ENCODE measurements at regions not wholly inside any gene's neighbourhood (a gene's known extent, or its start where the extent isn't known, plus 50 kb on each side); places are given as distances from the start of the nearest gene placed in this dataset.

DNA sequence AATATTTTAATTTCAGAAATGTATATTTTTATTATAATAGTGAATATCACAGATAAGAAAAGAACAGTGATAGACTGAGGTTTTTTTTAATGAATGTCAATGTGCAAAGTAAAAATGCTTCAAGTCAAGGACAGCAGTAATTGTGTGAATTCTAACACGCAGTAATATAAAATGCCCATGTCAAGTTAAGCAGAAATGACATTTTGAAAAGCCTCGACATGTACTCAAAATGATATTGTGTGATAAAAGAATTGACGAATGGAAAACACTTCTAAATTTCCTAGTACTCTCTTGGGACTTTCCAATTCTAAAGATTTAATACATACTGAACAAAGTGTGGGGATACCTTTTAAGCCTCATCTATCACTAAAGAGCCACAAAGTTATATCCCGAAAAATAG, 172.6 kb downstream of the SLITRK6 start:
- ChIA-PET CTCF (ENCODE audit: unreplicated experiment) (no interaction called here), POLR2A (interaction anchor here (0.6 to 1.2 kb wide), 2 partner anchors 436 to 758 kb away, joined by 3 read pairs; no protein-coding TSS in a partner anchor)
- Histone ChIP-seq H4K20me1 (ENCODE audit: insufficient read depth, low read length) (no peaks in the 10 kb centered on the region), H3K4me2 (ENCODE audit: low read length) (no peak overlapping the region), H3K79me2 (ENCODE audit: insufficient read depth, low read depth, low read length) (no peaks in the 10 kb centered on the region), H3K36me3 (ENCODE audit: insufficient read depth, low read length) (no peaks in the 10 kb centered on the region), H2AFZ (ENCODE audit: low read length) (no peak overlapping the region), H3K9me2 (ENCODE audit: insufficient read depth, low read length) (no peaks in the 10 kb centered on the region), H3K27ac (ENCODE audit: low read depth, low read length, poor library complexity, severe bottlenecking) (no peak overlapping the region), H3K9me3 (ENCODE audit: low read length) (no peaks in the 10 kb centered on the region), H3K4me3 (ENCODE audit: low read depth, low read length, poor library complexity, severe bottlenecking) (no peak overlapping the region), H3K4me1 (ENCODE audit: insufficient read depth, low read length, poor library complexity, severe bottlenecking) (no peaks in the 10 kb centered on the region)
- intact Hi-C loops (cut with micrococcal nuclease; ENCODE audit: unreplicated experiment) = no loop called here
- BruUV-seq (replicated peaks) = no TSS peak
- TF ChIP-seq, protein P1, sequence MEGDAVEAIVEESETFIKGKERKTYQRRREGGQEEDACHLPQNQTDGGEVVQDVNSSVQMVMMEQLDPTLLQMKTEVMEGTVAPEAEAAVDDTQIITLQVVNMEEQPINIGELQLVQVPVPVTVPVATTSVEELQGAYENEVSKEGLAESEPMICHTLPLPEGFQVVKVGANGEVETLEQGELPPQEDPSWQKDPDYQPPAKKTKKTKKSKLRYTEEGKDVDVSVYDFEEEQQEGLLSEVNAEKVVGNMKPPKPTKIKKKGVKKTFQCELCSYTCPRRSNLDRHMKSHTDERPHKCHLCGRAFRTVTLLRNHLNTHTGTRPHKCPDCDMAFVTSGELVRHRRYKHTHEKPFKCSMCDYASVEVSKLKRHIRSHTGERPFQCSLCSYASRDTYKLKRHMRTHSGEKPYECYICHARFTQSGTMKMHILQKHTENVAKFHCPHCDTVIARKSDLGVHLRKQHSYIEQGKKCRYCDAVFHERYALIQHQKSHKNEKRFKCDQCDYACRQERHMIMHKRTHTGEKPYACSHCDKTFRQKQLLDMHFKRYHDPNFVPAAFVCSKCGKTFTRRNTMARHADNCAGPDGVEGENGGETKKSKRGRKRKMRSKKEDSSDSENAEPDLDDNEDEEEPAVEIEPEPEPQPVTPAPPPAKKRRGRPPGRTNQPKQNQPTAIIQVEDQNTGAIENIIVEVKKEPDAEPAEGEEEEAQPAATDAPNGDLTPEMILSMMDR (conservative IDR thresholded peaks at IDR 0.05; ENCODE audit: low read length) = no peak
- no peak for TF ChIP-seq EZH2phosphoT487 (IDR thresholded peaks at IDR 0.05; ENCODE audit: borderline replicate concordance, low read depth, low read length)
- DNase-seq (ENCODE audit: low spot score) = no peak

DNA sequence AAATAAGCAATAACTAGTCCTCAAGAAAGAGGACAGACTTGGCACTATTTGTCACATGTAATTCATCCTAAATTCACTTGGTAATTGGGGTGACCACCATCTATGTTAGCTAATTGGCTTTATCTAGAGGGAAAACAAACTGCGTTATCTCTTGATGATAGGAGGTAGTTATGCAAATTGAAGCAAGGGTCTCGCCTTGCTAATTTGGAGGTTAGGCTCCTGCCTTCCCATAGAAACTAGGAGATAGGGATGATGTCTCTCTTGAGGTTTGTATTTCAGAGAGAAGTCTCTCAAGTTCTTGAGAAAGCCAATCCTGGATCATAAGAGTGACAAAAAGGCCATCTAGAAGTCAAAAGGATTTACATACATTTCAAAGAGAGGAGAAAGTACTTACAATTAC, 179.9 kb downstream of the SLITRK6 start:
- H3K9me2 ChIP-seq (ENCODE audit: insufficient read depth, low read length) = peaks cover 3% of the 10 kb centered on the region; the same call in 1 of the 2 replicates
- no peaks in the 10 kb centered on the region for H3K36me3 ChIP-seq (ENCODE audit: insufficient read depth, low read length)
- H3K4me3 ChIP-seq (ENCODE audit: low read depth, low read length, poor library complexity, severe bottlenecking) = no peak overlapping the region
- no peaks in the 10 kb centered on the region for H3K4me1 ChIP-seq (ENCODE audit: insufficient read depth, low read length, poor library complexity, severe bottlenecking)
- no peaks in the 10 kb centered on the region; the same call in 1 of the 2 replicates for H3K9me3 ChIP-seq (ENCODE audit: low read length)
- no peaks in the 10 kb centered on the region for H4K20me1 ChIP-seq (ENCODE audit: insufficient read depth, low read length)
- no peak overlapping the region for H3K4me2 ChIP-seq (ENCODE audit: low read length)
- no TSS peak for BruUV-seq (replicated peaks)
- DNase-seq (ENCODE audit: low spot score) = no peak
- ChIA-PET POLR2A (no interaction called here), CTCF (ENCODE audit: unreplicated experiment) (no interaction called here)
- TF ChIP-seq, protein P1 (conservative IDR thresholded peaks at IDR 0.05; ENCODE audit: low read length) = no peak
- no peak overlapping the region for H2AFZ ChIP-seq (ENCODE audit: low read length)
- no peak overlapping the region for H3K27ac ChIP-seq (ENCODE audit: low read depth, low read length, poor library complexity, severe bottlenecking)
- no peaks in the 10 kb centered on the region for H3K79me2 ChIP-seq (ENCODE audit: insufficient read depth, low read depth, low read length)
- intact Hi-C loops (cut with micrococcal nuclease; ENCODE audit: unreplicated experiment) = no loop called here

DNA sequence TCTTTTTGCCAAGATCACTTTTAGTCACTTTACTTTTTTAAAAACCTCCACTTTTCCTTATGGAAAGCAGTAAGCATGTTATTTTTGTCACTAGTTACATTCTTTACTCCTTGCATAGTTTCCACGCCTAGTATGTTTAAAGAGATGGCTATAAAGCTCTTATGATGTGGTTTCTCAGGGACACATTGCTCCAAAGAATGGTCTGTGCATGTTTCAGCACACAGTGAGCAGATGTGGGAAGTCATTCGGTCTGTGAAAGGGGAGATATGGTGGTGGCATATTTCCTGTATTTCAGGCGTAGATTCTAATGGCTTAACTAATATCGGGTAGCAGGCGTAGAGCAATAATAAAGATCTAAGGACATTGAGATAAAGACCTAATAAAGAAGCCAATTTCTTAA, 180.7 kb downstream of the SLITRK6 start:
- Histone ChIP-seq H3K9me3 (ENCODE audit: low read length) (no peaks in the 10 kb centered on the region; the same call in 1 of the 2 replicates), H3K9me2 (ENCODE audit: insufficient read depth, low read length) (peaks cover 3% of the 10 kb centered on the region; the same call in 1 of the 2 replicates), H3K79me2 (ENCODE audit: insufficient read depth, low read depth, low read length) (no peaks in the 10 kb centered on the region), H3K4me1 (ENCODE audit: insufficient read depth, low read length, poor library complexity, severe bottlenecking) (no peaks in the 10 kb centered on the region), H3K4me3 (ENCODE audit: low read depth, low read length, poor library complexity, severe bottlenecking) (no peak overlapping the region), H2AFZ (ENCODE audit: low read length) (no peak overlapping the region), H3K27ac (ENCODE audit: low read depth, low read length, poor library complexity, severe bottlenecking) (no peak overlapping the region), H3K36me3 (ENCODE audit: insufficient read depth, low read length) (no peaks in the 10 kb centered on the region), H4K20me1 (ENCODE audit: insufficient read depth, low read length) (no peaks in the 10 kb centered on the region), H3K4me2 (ENCODE audit: low read length) (no peak overlapping the region)
- DNase-seq (ENCODE audit: low spot score) = no peak
- BruUV-seq (replicated peaks) = no TSS peak
- intact Hi-C loops (cut with micrococcal nuclease; ENCODE audit: unreplicated experiment) = no loop called here
- POLR2A ChIA-PET = interaction anchor here (0.9 kb wide), 1 partner anchor 1338 kb away, joined by 3 read pairs; no protein-coding TSS in a partner anchor
- CTCF ChIA-PET (ENCODE audit: unreplicated experiment) = no interaction called here
- TF ChIP-seq, protein P1 (conservative IDR thresholded peaks at IDR 0.05; ENCODE audit: low read length) = no peak
- TF ChIP-seq EZH2phosphoT487 (IDR thresholded peaks at IDR 0.05; ENCODE audit: borderline replicate concordance, low read depth, low read length) = no peak
